A549 (cell line): ENCODE measurements at regions not wholly inside any gene's neighbourhood (a gene's known extent, or its start where the extent isn't known, plus 50 kb on each side); places are given as distances from the start of the nearest gene placed in this dataset.

ENCODE experiments used
- BHLHE40 ChIP-seq: IDR thresholded peaks from 2 replicates; pipeline ENCODE4 v1.6.1; 2012; ENCODE audit warnings: low read depth, low read length, inconsistent platforms
- CEBPB ChIP-seq, 2 experiments: fragments of >200 bp in 1 of 2; sonication (Bioruptor Twin) in 1 of 2; formaldehyde crosslinking in 1 of 2; IDR thresholded peaks; 2 replicates each; pipeline ENCODE4 v1.6.1; 2012 to 2016
- EP300 ChIP-seq, 2 experiments: fragments of >200 bp; sonication (Bioruptor Twin); formaldehyde crosslinking; IDR thresholded peaks; 2 replicates in 1 of 2; 3 replicates in 1 of 2; pipeline ENCODE4 v1.6.1; 2016 to 2017
- HDAC2 ChIP-seq: fragments of 200-600 bp; sonication (generic); IDR thresholded peaks from 2 replicates; pipeline ENCODE4 v1.6.1; 2016
- POLR2AphosphoS2 ChIP-seq: conservative IDR thresholded peaks from 2 replicates; pipeline ENCODE4 v1.6.1; 2012; ENCODE audit warnings: low read length, improper control_type of control experiment, inconsistent platforms
- RARB ChIP-seq: fragments of 250-450 bp; sonication (Bioruptor Pico); IDR thresholded peaks from 2 replicates; pipeline ENCODE4 v1.8.0; 2021; ENCODE audit warnings: mild to moderate bottlenecking, moderate library complexity
- TF ChIP-seq, protein P1 (sequence below): fragments of >200 bp; sonication (Bioruptor Twin); formaldehyde crosslinking; IDR thresholded peaks from 3 replicates; pipeline ENCODE4 v1.5.1; 2016
- TF ChIP-seq, protein P2 (sequence below): IDR thresholded peaks from 2 replicates; pipeline ENCODE4 v1.6.1; 2012

DNA sequence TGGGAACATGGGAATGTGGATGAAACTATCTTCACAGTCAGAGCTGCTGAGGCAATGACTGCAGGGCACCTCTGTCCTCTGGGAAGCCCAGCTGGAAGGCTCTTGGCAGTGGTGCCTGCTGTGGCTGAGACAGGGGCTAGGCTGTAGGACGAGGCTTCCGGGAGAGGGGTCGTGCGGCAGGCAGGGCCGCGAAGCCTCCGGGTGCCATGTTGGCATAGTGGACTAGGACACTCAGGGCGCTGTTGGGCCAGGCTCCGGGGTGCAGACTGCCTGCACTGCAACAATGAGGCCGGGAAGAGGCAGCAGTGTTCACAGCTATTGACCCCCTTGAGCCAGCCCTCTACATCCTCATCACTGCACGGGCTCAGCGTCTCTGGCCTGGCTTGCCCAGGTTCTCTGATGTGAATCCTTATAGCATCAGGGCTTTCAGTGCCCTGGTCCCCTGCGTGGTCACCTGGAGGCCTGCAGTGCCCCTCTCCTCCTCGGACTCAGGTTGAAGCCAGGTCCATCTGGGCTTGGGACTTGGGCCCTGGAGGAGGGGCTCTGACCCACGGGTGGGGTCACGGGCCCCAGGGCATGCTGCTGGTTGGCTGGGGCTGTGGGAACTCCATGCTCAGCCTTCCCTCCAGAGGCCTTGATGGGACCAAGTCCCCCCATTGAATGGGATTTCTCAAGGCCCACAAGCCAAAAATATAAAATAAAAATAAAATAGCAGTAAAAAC is 91.6 kb downstream of the TNFRSF13B start:
- TF ChIP-seq POLR2AphosphoS2 (no peak), RARB (no peak), HDAC2 (no peak), EP300 (IDR thresholded peaks at IDR 0.05) (no peak), BHLHE40 (no peak), CEBPB (IDR thresholded peaks at IDR 0.05) (no peak)
- TF ChIP-seq, protein P1, sequence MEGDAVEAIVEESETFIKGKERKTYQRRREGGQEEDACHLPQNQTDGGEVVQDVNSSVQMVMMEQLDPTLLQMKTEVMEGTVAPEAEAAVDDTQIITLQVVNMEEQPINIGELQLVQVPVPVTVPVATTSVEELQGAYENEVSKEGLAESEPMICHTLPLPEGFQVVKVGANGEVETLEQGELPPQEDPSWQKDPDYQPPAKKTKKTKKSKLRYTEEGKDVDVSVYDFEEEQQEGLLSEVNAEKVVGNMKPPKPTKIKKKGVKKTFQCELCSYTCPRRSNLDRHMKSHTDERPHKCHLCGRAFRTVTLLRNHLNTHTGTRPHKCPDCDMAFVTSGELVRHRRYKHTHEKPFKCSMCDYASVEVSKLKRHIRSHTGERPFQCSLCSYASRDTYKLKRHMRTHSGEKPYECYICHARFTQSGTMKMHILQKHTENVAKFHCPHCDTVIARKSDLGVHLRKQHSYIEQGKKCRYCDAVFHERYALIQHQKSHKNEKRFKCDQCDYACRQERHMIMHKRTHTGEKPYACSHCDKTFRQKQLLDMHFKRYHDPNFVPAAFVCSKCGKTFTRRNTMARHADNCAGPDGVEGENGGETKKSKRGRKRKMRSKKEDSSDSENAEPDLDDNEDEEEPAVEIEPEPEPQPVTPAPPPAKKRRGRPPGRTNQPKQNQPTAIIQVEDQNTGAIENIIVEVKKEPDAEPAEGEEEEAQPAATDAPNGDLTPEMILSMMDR, result no peak
- TF ChIP-seq, protein P2, sequence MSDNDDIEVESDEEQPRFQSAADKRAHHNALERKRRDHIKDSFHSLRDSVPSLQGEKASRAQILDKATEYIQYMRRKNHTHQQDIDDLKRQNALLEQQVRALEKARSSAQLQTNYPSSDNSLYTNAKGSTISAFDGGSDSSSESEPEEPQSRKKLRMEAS, result no peak
